ENCODE measurements at regions not wholly inside any gene's neighbourhood (a gene's known extent, or its start where the extent isn't known, plus 50 kb on each side); places are given as distances from the start of the nearest gene placed in this dataset.
A peak's percentile ranks its signal among the peaks of the same experiment; 100 is the strongest.

- ChIA-PET CTCF (no interaction called here), POLR2A (no interaction called here)
These were observed 198.5 kb upstream of the PWP1 start for GRCh38 chr12:107487011-107487680.

DNA sequence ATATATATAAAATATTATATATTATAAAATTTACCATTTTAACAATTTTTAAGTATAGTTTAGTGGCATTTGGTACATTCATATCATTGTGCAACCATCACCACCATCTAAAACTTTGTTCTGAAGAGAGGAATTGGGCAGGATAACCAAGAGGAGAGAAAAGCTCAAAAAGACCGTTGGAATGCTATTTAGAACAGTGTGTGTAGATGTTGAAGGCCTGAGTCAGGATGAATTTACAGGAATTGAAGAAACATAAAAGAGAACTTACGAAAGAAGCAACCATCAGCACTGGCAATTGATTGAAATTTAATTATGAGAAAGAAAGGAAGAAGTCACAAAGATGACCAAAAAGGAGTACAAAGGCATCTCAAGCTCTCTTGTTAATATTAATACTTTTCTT, 196.9 kb upstream of the PWP1 start:
- H3K36me3 ChIP-seq (ENCODE audit: control insufficient read depth in 4 of 4, insufficient read depth in 4 of 4, low read length in 3 of 4) = no peaks in the 10 kb centered on the region
- H3K4me3 ChIP-seq (ENCODE audit: control insufficient read depth in 1 of 7, extremely low read depth in 1 of 7, insufficient read depth in 4 of 7, low read depth in 2 of 7, low read length in 6 of 7) = no peak overlapping the region
- ChIA-PET CTCF (interaction anchor here (1.3 kb wide), 1 partner anchor 10 kb away, joined by 3 read pairs; no protein-coding TSS in a partner anchor), POLR2A (no interaction called here)
- H3K4me1 ChIP-seq (ENCODE audit: control extremely low read depth in 1 of 4, control insufficient read depth in 4 of 4, insufficient read depth in 4 of 4, low read length in 3 of 4) = peaks cover 0 to 18% (median 12%) of the 10 kb centered on the region in 4 experiments
- H3K9me3 ChIP-seq (ENCODE audit: control extremely low read depth in 1 of 5, control insufficient read depth in 4 of 5, insufficient read depth in 2 of 5, low read depth in 1 of 5, low read length in 4 of 5) = no peaks in the 10 kb centered on the region
- DNase-seq = no peak
- WGBS (ENCODE audit: insufficient coverage) = 80% methylated on average over 1 of the region's 2 CpGs
- no peaks in the 10 kb centered on the region for H3K27me3 ChIP-seq (replicated peaks in 2 of 5; ENCODE audit: control insufficient read depth in 4 of 5, insufficient read depth in 5 of 5, low read length in 4 of 5)
- H3K27ac ChIP-seq (ENCODE audit: insufficient read depth in 1 of 2, low read depth in 1 of 2, low read length in 2 of 2, poor library complexity in 1 of 2, severe bottlenecking in 2 of 2) = no peak overlapping the region

More at GRCh38 chr12:107487011-107487680, 198.5 kb upstream of the PWP1 start:
- H3K27ac ChIP-seq (ENCODE audit: insufficient read depth in 1 of 2, low read depth in 1 of 2, low read length in 2 of 2, poor library complexity in 1 of 2, severe bottlenecking in 2 of 2) = no peak overlapping the region
- peaks cover 0 to 5% (median under 1%) of the 10 kb centered on the region in 4 experiments for H3K4me1 ChIP-seq (ENCODE audit: control extremely low read depth in 1 of 4, control insufficient read depth in 4 of 4, insufficient read depth in 4 of 4, low read length in 3 of 4)
- DNase-seq = no peak
- no peak overlapping the region for H3K4me3 ChIP-seq (ENCODE audit: control insufficient read depth in 1 of 7, extremely low read depth in 1 of 7, insufficient read depth in 4 of 7, low read depth in 2 of 7, low read length in 6 of 7)
- no peaks in the 10 kb centered on the region for H3K9me3 ChIP-seq (ENCODE audit: control extremely low read depth in 1 of 5, control insufficient read depth in 4 of 5, insufficient read depth in 2 of 5, low read depth in 1 of 5, low read length in 4 of 5)
- H3K27me3 ChIP-seq (replicated peaks in 2 of 5; ENCODE audit: control insufficient read depth in 4 of 5, insufficient read depth in 5 of 5, low read length in 4 of 5) = no peaks in the 10 kb centered on the region
- H3K36me3 ChIP-seq (ENCODE audit: control insufficient read depth in 4 of 4, insufficient read depth in 4 of 4, low read length in 3 of 4) = no peaks in the 10 kb centered on the region
- 94% methylated on average over 2 of the region's 2 CpGs for WGBS (ENCODE audit: insufficient coverage)

GRCh38 chr12:107490010-107490409, 195.6 kb upstream of the PWP1 start:
- peaks cover 0 to 18% (median 12%) of the 10 kb centered on the region in 4 experiments for H3K4me1 ChIP-seq (ENCODE audit: control extremely low read depth in 1 of 4, control insufficient read depth in 4 of 4, insufficient read depth in 4 of 4, low read length in 3 of 4)
- WGBS (ENCODE audit: insufficient coverage) = 93% methylated on average over 3 of the region's 3 CpGs
- no peak for DNase-seq
- no peak overlapping the region for H3K4me3 ChIP-seq (ENCODE audit: control insufficient read depth in 1 of 7, extremely low read depth in 1 of 7, insufficient read depth in 4 of 7, low read depth in 2 of 7, low read length in 6 of 7)
- POLR2A ChIA-PET = no interaction called here
- H3K27me3 ChIP-seq (replicated peaks in 2 of 5; ENCODE audit: control insufficient read depth in 4 of 5, insufficient read depth in 5 of 5, low read length in 4 of 5) = no peaks in the 10 kb centered on the region
- H3K27ac ChIP-seq (ENCODE audit: insufficient read depth in 1 of 2, low read depth in 1 of 2, low read length in 2 of 2, poor library complexity in 1 of 2, severe bottlenecking in 2 of 2) = no peak overlapping the region
- CTCF ChIA-PET = interaction anchor here (0.5 kb wide), 1 partner anchor 15 kb away, joined by 3 read pairs; no protein-coding TSS in a partner anchor
- H3K36me3 ChIP-seq (ENCODE audit: control insufficient read depth in 4 of 4, insufficient read depth in 4 of 4, low read length in 3 of 4) = no peaks in the 10 kb centered on the region
- H3K9me3 ChIP-seq (ENCODE audit: control extremely low read depth in 1 of 5, control insufficient read depth in 4 of 5, insufficient read depth in 2 of 5, low read depth in 1 of 5, low read length in 4 of 5) = no peaks in the 10 kb centered on the region

GRCh38 chr12:107491856-107492255, 193.7 kb upstream of the PWP1 start:
- CTCF ChIA-PET = no interaction called here

GRCh38 chr12:107492393-107493134, 193.0 kb upstream of the PWP1 start:
- DNase-seq = peak in 2 of 3 donors; percentile 59 to 66
- peak overlapping the region in 1 of 7 experiments; percentile 31 for H3K4me3 ChIP-seq (ENCODE audit: control insufficient read depth in 1 of 7, extremely low read depth in 1 of 7, insufficient read depth in 4 of 7, low read depth in 2 of 7, low read length in 6 of 7)
- H3K4me1 ChIP-seq (ENCODE audit: control extremely low read depth in 1 of 4, control insufficient read depth in 4 of 4, insufficient read depth in 4 of 4, low read length in 3 of 4) = peaks cover 0 to 16% (median 12%) of the 10 kb centered on the region in 4 experiments
- H3K36me3 ChIP-seq (ENCODE audit: control insufficient read depth in 4 of 4, insufficient read depth in 4 of 4, low read length in 3 of 4) = no peaks in the 10 kb centered on the region
- H3K9me3 ChIP-seq (ENCODE audit: control extremely low read depth in 1 of 5, control insufficient read depth in 4 of 5, insufficient read depth in 2 of 5, low read depth in 1 of 5, low read length in 4 of 5) = no peaks in the 10 kb centered on the region
- CTCF ChIA-PET = interaction anchor here (1.5 kb wide), 1 partner anchor 361 kb away, joined by 4 read pairs; no protein-coding TSS in a partner anchor
- no peaks in the 10 kb centered on the region for H3K27me3 ChIP-seq (replicated peaks in 2 of 5; ENCODE audit: control insufficient read depth in 4 of 5, insufficient read depth in 5 of 5, low read length in 4 of 5)
- WGBS (ENCODE audit: insufficient coverage) = 50% methylated on average over 2 of the region's 6 CpGs
- POLR2A ChIA-PET = no interaction called here
- peak overlapping the region; percentile 9 to 62 for H3K27ac ChIP-seq (ENCODE audit: insufficient read depth in 1 of 2, low read depth in 1 of 2, low read length in 2 of 2, poor library complexity in 1 of 2, severe bottlenecking in 2 of 2)

More at GRCh38 chr12:107491856-107492255, 193.7 kb upstream of the PWP1 start:
- Histone ChIP-seq H3K27me3 (replicated peaks in 2 of 5; ENCODE audit: control insufficient read depth in 4 of 5, insufficient read depth in 5 of 5, low read length in 4 of 5) (no peaks in the 10 kb centered on the region), H3K9me3 (ENCODE audit: control extremely low read depth in 1 of 5, control insufficient read depth in 4 of 5, insufficient read depth in 2 of 5, low read depth in 1 of 5, low read length in 4 of 5) (no peaks in the 10 kb centered on the region), H3K27ac (ENCODE audit: insufficient read depth in 1 of 2, low read depth in 1 of 2, low read length in 2 of 2, poor library complexity in 1 of 2, severe bottlenecking in 2 of 2) (no peak overlapping the region), H3K4me3 (ENCODE audit: control insufficient read depth in 1 of 7, extremely low read depth in 1 of 7, insufficient read depth in 4 of 7, low read depth in 2 of 7, low read length in 6 of 7) (no peak overlapping the region), H3K4me1 (ENCODE audit: control extremely low read depth in 1 of 4, control insufficient read depth in 4 of 4, insufficient read depth in 4 of 4, low read length in 3 of 4) (peaks cover 0 to 16% (median 12%) of the 10 kb centered on the region in 4 experiments), H3K36me3 (ENCODE audit: control insufficient read depth in 4 of 4, insufficient read depth in 4 of 4, low read length in 3 of 4) (no peaks in the 10 kb centered on the region)
- DNase-seq = no peak
- WGBS (ENCODE audit: insufficient coverage) = 100% methylated on average over 2 of the region's 9 CpGs
- POLR2A ChIA-PET = no interaction called here

GRCh38 chr12:107493135-107493494, 192.5 kb upstream of the PWP1 start:
- Histone ChIP-seq H3K4me1 (ENCODE audit: control extremely low read depth in 1 of 4, control insufficient read depth in 4 of 4, insufficient read depth in 4 of 4, low read length in 3 of 4) (peaks cover 0 to 16% (median 12%) of the 10 kb centered on the region in 4 experiments), H3K4me3 (ENCODE audit: control insufficient read depth in 1 of 7, extremely low read depth in 1 of 7, insufficient read depth in 4 of 7, low read depth in 2 of 7, low read length in 6 of 7) (peak overlapping the region in 1 of 7 experiments; percentile 31), H3K27me3 (replicated peaks in 2 of 5; ENCODE audit: control insufficient read depth in 4 of 5, insufficient read depth in 5 of 5, low read length in 4 of 5) (no peaks in the 10 kb centered on the region), H3K27ac (ENCODE audit: insufficient read depth in 1 of 2, low read depth in 1 of 2, low read length in 2 of 2, poor library complexity in 1 of 2, severe bottlenecking in 2 of 2) (peak overlapping the region in 1 of 2 experiments; percentile 62), H3K36me3 (ENCODE audit: control insufficient read depth in 4 of 4, insufficient read depth in 4 of 4, low read length in 3 of 4) (no peaks in the 10 kb centered on the region), H3K9me3 (ENCODE audit: control extremely low read depth in 1 of 5, control insufficient read depth in 4 of 5, insufficient read depth in 2 of 5, low read depth in 1 of 5, low read length in 4 of 5) (no peaks in the 10 kb centered on the region)
- ChIA-PET CTCF (interaction anchor here (1.5 kb wide), 1 partner anchor 362 kb away, joined by 4 read pairs; no protein-coding TSS in a partner anchor), POLR2A (no interaction called here)
- no peak for DNase-seq
- WGBS (ENCODE audit: insufficient coverage) = 69% methylated on average over 3 of the region's 4 CpGs

DNA sequence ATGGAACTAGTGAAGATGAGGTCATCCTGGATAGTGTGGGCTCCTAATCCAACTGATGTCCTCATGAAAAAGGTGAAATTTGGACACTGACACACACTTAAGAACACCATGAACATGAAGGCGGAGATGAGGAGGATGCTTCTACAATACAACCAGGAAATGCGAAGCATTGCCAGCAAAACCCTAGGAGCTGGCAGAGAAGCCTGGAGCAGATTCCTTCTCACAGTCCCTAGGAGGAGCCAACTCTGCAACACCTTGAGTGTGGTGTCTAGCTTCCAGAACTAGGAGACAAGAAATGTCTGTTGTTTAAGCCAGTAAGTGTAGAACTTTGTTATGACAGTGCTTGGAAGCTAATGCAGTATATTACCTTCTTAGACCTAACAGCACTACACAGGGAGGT, 191.9 kb upstream of the PWP1 start:
- POLR2A ChIA-PET = no interaction called here
- WGBS (ENCODE audit: insufficient coverage) = 89% methylated on average over 2 of the region's 2 CpGs

More for the DNA sequence above, 191.9 kb upstream of the PWP1 start:
- Histone ChIP-seq H3K9me3 (ENCODE audit: control extremely low read depth in 1 of 5, control insufficient read depth in 4 of 5, insufficient read depth in 2 of 5, low read depth in 1 of 5, low read length in 4 of 5) (no peaks in the 10 kb centered on the region), H3K27ac (ENCODE audit: insufficient read depth in 1 of 2, low read depth in 1 of 2, low read length in 2 of 2, poor library complexity in 1 of 2, severe bottlenecking in 2 of 2) (no peak overlapping the region), H3K36me3 (ENCODE audit: control insufficient read depth in 4 of 4, insufficient read depth in 4 of 4, low read length in 3 of 4) (no peaks in the 10 kb centered on the region), H3K4me1 (ENCODE audit: control extremely low read depth in 1 of 4, control insufficient read depth in 4 of 4, insufficient read depth in 4 of 4, low read length in 3 of 4) (peaks cover 0 to 16% (median 12%) of the 10 kb centered on the region in 4 experiments), H3K27me3 (replicated peaks in 2 of 5; ENCODE audit: control insufficient read depth in 4 of 5, insufficient read depth in 5 of 5, low read length in 4 of 5) (no peaks in the 10 kb centered on the region), H3K4me3 (ENCODE audit: control insufficient read depth in 1 of 7, extremely low read depth in 1 of 7, insufficient read depth in 4 of 7, low read depth in 2 of 7, low read length in 6 of 7) (no peak overlapping the region)
- CTCF ChIA-PET = interaction anchor here (1.5 kb wide), 1 partner anchor 362 kb away, joined by 4 read pairs; no protein-coding TSS in a partner anchor
- no peak for DNase-seq

Data from common myeloid progenitor, CD34-positive (primary cell).